Activated CD4-positive, alpha-beta T cell treated with anti-CD3 and anti-CD28 coated beads, Interleukin-10, Interleukin-2, amounts not matched to agents 100 ng/mL and 50 ng/mL, durations not matched to agents 16 hours and 8 hours (primary cell): ENCODE measurements at regions not wholly inside any gene's neighbourhood (a gene's known extent, or its start where the extent isn't known, plus 50 kb on each side); places are given as distances from the start of the nearest gene placed in this dataset.

Experiments used
- DNase-seq: peaks from one replicate; pipeline ENCODE4 v3.0.0-alpha.2; 2020

DNA sequence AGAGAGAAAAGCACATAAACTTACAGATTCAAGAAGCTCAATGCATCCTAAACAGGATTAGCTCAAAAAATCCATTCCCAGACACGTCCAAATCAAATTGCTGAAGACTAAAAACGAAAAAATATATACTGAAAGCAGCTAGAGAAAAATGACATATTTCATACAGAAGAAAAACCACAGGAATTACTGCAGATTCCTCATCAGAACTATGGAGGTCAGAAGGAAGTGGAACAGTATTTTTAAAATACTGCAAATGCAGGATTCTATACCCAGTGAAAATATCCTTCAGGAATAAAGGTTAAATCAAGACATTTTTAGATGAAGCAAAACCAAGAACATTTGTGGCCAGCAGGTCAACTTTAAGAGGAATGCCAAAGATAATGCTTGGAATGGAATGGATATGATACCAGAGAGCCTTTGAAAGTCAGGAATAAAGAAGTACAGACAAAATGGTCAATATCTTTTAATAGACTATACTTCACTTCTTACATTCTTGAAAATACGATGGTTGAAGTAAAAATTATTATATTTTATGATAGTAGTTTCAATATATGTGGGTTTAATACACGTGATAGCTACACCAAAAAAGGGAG, 352.9 kb downstream of the CTTN start:
- DNase-seq = no peak

DNA sequence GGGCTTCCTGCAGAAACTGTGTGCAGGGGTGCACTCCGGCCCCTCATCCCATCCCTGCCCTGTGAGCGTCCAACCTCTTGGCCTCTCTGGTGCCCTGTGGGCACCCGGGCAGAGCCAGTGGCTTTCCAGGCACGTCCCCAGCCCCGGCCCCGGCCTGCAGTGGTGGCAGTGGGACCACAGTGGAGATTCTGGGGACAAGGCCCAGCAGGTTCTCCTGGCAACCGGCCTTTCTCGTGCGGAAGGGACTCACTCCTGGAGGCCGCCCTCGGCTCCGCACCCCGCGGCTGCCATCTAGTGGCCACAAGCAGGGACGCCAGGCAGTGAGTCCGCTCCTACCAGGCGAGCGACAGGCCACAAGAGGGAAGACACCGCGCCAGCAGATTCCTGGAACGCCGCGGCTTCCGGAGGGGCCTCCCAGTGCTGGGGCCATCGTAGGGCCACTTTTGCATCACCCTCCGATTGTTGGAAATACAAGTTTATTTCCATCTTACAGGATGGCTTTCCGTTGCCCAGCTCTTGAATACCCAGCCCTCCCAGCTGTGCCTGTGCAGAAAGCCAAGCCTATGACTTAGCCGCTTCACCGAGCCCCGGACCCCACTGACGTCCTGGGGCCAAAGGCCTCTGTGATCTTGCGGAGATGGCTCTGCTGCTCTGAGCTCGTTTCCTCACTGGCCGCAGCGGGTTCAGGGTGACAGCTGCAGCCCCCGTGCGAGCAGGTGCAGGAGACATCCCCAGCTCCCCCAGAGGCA, 357.3 kb downstream of the CTTN start:
- peak; percentile 78 for DNase-seq

DNA sequence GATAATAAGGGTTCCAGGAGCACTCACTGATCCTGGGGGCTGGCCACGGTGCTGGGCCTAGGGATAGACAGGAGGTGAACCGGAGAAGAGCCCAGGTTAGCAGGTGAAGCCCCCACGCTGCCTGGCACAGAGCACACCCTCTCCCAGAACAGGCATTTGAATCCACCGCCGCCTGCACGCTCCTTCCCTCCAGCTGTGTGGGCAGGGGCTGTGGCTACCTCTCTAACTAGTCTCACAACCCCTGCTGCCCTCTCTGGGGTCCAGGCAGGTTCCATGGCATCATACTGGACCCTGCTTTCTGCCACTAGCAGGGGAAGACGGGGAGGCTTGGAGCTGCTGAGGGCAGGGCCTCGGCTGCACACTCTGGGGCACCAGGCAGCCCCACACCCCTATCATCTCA, 358.0 kb downstream of the CTTN start:
- no peak for DNase-seq

DNA sequence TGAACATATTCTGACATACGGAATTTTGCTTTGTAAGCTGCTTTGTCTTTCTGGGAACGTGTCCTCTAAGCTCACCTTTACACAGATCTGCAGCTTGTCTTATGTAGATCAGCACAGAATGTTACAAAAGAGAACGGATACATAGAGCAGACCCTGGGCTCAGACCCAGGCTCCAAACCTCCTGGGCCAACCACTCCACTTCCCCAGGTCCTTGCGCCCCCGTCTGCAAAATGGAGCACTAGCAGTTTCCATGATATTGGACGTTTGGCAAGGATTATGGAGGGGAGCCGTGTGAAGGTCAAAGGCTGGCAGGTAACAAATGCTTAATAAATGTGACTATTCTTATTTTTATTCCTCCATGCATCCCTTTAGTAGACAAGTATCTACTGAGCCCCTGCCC, 358.4 kb downstream of the CTTN start:
- DNase-seq = no peak

DNA sequence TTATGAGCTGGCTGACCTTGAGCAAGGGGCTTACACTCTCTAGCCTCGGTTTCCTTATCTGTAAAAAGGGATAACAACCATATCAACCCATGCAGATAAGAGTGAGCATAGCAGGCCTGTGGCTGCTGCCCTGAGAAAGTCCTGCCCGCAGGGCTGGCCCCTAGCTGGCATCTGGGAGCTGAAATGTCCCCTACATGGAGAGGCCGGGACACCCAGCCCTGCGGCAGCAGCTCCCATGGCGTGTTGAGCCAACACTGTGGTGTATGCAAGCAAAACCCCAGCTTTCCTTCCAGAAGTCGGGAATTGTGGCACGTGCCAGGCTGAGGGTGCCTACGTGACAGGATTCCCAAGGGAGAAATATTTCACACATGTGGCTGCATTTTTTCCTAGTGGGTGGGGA, 358.9 kb downstream of the CTTN start:
- DNase-seq = no peak

DNA sequence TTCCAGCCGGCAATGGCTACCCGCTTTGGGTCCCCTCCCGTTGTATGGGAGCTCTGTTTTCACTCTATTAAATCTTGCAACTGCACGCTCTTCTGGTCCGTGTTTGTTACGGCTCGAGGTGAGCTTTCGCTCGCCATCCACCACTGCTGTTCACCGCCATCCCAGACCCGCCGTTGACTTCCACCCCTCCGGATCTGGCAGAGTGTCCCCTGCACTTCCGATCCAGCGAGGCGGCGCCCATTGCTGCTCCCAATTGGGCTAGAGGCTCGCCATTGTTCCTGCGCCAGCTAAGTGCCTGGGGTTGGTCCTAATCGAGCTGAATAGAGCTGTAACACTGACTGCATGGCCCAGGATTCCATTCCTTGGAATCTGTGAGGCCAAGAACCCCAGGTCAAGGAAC, 359.9 kb downstream of the CTTN start:
- DNase-seq = no peak

DNA sequence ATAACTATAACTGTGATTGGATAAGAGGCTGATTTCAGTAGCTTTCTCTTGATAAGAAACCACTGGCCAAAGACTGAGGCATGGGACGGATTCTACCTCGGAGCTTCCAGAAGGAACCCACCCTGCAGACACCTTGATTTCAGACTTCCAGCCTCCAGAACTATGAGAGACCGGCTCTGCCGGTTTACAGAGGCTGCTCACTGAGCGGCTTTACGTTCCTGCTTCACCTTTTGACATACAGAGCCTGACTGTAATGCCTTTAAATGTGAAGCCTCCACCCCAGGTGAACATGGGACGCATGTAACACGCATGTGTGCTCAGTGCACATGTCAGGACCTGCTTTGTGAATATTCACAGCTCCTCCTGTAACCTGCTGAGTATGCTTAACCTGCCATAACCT, 361.5 kb downstream of the CTTN start:
- DNase-seq = no peak

DNA sequence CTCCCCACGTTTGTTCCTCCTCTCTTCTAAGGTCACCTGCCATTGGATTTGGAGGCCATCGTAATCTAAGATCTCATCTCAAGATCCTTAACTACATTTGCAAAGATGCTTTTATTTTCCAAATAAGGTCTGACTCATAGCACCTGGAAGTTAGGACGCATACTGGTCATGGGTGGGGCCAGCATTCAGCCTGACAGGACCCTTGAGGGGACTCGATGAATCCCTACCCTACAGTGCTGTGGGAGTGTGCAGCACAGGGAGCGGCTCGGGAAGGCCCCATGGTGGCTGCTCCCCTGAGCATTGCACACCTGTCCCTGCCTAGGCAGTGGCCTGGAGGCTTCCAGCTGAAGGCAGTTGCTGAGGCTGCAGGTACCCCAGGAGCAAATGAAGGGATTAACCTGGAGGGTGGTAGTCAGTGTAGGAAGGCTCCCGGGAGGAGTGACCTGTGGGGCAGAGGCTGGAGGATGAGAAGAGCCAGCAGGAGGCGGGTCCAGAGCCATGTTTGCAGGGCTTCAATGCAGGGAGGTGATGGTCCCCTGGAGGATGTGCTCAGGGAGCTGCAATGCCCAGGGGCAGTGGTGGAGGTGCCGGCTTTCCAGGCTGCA, 362.2 kb downstream of the CTTN start:
- DNase-seq = no peak

DNA sequence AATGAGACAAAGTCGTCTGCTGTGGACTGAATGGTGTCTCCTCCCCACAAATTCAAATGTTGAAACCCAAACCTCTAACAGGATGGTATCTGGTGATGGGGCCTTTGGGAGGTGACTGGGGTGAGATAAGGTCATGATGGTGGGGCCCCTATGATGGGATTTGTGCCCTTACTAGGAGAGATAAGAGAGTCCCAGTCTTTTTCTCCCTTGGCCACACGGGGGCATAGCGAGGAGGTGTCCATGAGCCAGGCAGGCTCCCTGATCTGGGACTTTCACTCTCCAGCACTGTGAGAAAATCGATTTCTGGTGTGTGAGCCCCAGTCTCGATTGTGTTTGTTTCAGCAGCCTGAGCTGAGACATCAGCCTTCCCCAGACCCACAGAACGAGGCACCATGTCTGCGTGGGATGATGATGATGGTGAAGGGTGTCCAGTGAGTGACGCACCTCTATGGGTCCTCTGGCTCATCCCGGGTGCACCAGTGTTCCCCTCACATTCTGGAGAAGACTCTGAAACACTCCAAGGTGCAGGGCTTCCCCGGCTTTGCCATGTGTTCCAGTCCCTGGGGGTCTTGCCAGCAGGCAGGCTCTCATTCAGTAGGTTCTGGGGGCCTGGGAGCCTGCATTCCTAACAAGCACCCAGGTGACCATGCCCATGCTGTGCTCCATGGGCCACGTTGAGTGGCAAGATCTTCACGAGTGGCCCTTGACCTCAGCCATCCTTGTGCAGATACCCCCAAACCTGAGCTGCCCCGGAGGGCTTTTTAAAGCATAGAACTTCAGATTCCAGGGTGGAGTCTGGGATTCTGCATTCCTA, 363.0 kb downstream of the CTTN start:
- no peak for DNase-seq

DNA sequence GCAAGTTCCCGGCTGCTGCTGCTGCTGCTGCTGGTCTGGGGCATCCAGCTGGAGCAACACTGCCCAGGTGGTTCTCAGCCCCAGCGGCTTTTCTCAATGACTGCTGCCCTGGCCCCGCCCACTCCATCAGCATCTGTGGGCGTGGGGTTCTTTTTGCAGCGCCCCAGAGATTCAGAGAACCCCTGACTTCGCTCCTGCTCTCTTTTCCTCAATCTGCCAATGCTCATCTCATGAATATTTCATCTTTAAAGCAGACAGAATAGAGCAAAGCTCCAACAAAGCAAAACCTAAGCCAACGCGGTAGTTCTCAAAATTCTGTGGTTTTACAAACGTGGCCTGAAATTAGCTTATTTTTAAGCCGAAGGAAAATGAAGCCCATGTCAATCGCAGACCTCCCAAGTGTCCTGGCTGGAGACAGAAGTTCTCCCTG, 363.6 kb downstream of the CTTN start:
- no peak for DNase-seq

DNA sequence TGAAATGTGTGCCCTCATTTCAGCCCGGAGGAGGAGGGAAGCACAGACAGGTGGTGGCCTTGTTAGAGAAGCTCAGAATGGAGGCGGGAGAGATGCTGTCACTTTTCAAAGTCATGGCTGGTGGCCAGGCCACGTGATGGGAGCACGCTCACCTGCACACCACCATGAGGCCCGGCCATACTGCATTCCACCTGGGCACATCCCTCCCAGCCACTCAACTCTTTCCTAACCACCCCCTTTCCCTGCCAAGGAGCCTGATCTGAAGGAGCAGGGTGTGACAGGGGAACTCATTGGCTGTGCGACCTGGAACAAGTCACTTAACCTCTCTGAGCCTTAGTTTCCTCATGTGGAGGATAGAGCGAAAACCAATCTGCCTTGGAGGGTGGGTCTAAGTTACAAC, 364.5 kb downstream of the CTTN start:
- no peak for DNase-seq

DNA sequence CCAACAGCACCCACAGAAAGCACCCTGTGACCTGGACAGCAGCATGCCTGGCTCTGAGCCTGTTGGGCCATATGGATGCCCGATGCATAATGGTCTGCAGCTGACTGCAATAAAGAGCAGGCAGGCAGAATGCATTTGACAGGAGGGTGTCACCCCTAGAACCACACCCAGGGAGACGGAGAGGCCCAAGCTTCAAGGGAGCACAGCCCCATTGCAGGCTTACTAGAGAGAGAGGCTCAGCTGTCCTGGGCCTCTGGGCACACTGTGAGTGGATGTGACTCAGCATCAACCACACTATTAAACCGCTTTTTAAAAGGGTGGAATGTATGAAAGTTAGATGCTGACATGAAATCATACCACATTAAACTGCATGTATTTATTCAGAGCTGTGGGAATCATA, 365.3 kb downstream of the CTTN start:
- no peak for DNase-seq

DNA sequence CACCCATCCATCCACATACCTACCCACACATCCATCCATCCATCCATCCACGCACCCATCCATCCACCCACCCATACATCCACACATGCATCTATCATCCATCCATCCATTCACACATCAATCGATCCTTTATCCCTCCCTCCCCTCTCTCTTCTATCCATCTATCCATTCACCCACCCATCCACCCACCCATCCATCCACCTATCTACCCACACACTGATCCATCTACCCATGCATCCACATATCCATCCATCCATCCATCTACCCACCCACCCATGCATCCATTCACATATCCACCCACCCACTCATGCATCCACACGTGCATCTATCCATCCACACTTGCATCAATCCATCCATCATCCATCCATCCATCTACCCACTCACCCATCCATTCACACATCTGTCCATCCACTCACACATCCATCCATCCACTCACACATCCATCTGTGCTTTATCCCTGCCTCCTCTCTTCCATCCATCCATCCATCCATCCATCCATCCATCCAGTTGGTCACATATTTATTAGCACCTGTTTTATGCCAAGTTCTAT, 366.1 kb downstream of the CTTN start:
- no peak for DNase-seq

DNA sequence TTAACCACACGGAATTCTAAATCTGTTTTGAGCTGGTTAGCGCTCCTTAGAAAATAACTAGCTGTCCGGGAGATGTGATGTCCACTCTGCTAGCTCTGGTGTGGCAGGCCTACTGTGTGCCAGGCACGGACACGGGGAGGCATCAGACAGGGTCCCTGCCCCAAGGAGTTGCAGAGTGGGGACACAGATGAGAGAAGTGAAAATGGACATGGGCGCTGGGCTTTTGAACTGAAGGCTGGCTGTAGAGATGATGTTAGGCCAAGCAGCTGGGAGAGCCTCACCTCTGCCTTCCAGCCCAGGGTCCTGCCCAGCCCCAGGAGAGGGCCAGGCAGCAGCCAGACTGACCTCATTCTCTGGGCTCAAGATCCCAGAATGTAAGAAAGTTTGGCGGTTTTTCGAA, 368.6 kb downstream of the CTTN start:
- DNase-seq = no peak

DNA sequence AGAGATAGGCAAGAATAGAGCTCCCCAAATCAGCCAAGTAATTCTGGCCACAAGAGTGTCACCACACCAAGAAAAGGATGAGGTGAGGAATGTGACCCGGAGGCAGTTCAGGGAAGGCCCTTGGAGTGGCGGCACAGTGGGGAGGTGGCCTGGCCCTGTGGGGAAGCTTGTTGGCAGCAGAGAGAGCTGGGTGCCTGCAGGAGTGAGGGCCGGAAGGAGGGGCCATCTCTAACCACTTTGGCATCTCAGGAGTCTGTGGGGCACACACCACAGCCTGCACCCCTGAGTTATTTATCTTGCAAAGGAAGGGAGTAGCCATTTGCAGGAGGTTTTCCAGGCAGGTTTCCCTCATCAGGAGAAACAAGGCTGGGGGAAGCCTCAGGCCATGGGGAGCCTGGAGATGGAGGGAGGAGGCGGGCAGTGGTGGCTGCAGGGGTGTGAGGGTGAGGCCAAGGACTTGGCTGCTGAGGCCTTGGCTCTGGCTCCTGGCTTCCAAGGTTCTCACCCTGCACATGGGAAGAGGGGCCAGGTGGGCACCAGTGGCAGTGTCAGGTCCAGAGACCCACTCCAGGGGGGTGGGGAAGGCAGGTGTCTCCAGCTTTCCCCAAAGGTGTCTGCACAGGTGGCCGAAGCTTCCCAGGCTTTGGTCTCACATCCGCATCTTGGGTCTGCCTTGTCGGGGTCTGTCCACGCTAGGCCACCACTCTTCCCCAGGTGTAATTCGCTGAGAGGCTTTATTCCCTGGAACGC, 370.2 kb downstream of the CTTN start:
- DNase-seq = no peak

DNA sequence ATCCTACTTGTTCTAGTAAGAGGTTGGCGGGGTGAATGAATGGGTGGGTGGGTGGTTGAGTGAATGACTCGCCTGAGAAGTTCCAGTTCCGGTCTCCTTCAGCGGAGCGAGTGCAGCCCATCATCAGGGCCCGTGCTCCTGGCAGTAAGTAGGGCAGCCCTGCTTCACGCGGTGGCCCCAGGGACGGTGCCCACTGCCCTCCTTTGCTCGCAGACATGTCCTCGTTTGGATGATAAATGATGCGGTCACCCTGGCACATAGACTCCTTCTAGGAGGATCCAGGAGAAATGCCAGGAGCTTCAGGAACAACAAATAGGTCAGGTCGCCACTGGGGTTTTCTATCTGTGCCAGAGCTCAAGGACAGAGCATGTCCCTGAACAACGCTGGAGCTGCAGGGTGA, 370.8 kb downstream of the CTTN start:
- DNase-seq = no peak

DNA sequence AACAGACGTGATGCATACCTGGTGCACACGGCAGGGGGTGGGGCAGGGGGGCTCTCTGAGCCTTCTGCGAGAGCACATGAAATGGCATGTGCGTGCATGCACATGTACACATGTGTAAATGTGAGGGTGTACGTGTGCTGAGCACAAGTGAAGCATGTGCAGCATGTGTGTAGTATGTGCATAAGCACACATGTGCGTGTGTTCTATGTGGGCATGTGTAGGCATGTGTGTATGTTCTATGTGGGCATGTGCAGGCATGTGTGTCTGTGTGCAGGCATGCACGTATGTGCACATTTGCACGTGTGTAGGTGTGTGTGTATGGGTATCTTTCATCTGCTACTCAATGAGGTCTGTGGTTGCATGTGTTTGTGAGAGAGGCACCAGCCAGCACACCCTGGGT, 371.2 kb downstream of the CTTN start:
- no peak for DNase-seq

DNA sequence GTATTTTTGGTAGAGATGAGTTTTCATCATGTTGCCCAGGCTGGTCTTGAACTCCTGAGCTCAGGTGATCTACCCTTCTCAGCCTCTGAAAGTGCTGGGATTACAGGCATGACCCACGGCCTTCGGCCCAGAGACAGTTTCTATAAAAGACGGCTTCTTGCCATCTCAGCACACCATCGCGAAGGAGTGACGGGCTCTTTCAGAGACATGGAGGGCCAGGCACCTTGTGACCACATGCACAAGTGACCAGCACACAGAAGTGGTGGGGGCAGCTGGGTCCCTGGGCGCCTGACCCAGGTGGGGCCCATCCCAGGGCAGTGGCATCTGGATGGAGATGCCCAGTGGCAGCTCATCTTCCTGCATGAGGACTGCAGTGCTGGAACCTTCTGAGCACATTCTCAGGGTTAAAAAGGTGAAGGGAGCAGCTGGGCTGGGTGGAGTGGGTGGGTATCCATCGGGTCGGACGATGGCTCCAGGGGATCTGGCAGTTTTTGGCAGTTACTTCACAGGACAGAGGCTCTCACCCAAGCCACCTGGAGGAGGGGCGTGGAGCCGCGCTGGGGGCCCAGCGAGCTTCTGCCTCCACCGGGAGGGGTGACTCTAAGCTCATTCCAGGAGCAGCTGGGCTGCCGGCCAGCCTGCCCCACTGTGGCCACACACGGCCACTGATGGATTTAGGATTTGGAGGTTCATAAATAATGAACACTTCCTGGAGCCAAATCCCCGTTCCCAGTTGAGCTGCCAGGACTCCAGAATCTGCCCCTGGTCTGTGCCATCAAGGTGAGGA, 373.0 kb downstream of the CTTN start:
- DNase-seq = no peak

DNA sequence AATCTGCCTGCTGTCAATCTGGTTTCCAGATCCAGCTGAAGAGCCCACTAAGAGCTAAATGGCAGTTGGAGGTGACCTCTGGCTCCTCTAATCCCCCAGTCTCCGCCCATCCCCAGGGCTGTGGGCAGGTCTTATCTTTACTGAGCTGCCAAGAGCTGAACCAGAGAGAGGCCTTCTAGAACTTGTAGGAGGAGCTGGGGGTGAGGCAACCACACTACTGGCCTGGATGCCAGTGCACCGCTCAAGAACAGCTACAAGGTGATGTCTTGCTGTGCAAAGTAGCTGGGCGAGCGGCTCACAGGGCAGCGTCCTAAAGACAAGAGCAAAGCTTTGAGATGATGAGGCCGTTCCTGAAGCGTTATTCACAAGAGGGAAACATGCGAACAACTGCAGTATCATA, 374.6 kb downstream of the CTTN start:
- DNase-seq = no peak

DNA sequence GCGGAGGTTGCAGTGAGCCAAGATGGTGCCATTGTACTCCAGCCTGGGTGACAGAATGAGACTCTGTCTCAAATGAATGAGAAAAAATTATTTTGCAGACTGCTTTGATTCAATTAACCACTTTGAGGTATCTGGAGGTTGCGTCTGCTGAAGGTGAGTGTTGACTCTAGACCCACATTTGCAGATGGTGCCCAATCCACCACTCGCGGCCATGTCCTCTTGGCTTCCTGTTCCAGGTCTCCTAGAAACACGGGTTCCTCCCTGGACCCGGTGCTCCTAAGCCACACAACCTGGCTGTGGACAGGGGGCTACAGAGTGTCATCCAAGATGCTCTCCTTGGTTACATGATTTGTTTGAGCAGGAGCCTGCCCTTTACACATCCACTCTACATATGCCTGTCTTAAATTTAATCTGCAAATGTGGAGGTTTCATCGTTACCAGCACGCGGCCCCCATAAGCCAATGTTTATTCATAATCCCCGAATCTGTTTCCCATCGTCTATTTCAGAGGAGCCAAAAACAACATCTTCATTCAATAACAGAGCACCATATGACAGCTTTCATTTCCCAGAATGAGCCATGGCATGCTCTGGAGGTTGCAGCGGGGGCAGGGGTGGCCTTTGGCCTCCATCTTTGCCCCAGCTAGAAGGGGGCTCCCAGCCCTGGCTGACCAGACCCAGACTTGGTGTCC, 377.2 kb downstream of the CTTN start:
- DNase-seq = no peak

DNA sequence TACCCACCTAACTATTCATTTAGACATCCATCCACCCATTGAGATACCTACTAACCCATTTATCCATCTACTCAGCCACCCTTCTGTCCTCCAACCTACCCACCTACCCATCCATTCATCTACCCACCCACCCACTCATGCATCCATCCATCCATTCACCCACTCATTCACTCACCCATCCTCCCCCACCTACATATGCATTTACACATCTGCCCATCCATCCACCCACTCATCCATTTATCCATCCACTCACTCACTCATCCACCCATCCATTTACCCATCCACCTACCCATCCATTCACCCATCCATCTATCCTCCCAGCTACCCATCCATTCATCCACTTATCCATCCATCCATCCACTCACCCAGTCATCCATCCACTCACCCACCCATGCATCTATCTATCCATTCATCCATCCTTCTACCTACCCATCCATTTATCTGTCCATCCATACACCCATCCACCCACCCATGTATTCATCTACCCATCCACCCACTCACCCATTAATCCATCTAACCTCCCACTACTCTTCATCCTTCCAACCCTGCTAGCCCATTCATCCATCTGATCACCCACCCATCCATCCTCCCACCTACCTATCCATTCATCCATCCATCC, 378.7 kb downstream of the CTTN start:
- no peak for DNase-seq
